Nephron progenitor cell (in vitro differentiated cells): ENCODE measurements at regions not wholly inside any gene's neighbourhood (a gene's known extent, or its start where the extent isn't known, plus 50 kb on each side); places are given as distances from the start of the nearest gene placed in this dataset.
"Not testable (repeated sequence)": the region's sequence is repeated elsewhere in the genome, so short reads cannot be mapped to it uniquely, and the experiment has no call there.

Experiments
- DNase-seq: peaks from one replicate; pipeline ENCODE4 v3.0.0; 2021
- H3K27ac Mint-ChIP-seq: 2 replicates; pipeline ENCODE4 v1.8.0; 2021; ENCODE audit warnings: mild to moderate bottlenecking, moderate library complexity, mixed read lengths
- H3K27me3 Mint-ChIP-seq: 2 replicates; pipeline ENCODE4 v1.8.0; 2021; ENCODE audit warnings: mild to moderate bottlenecking, low read depth, mixed read lengths; ENCODE audit not compliant: poor library complexity
- H3K36me3 Mint-ChIP-seq: 2 replicates; pipeline ENCODE4 v1.8.0; 2021; ENCODE audit warnings: low read depth, mixed read lengths
- H3K4me1 Mint-ChIP-seq: 2 replicates; pipeline ENCODE4 v1.8.0; 2021; ENCODE audit warnings: mixed read lengths
- H3K4me3 Mint-ChIP-seq: 2 replicates; pipeline ENCODE4 v1.8.0; 2021; ENCODE audit warnings: mild to moderate bottlenecking, moderate library complexity, mixed read lengths
- H3K9me3 Mint-ChIP-seq: 2 replicates; pipeline ENCODE4 v1.8.0; 2021; ENCODE audit warnings: mild to moderate bottlenecking, moderate library complexity, mixed read lengths
- CTCF ChIP-seq: fragments of 200-600 bp; sonication (generic); IDR thresholded peaks from 2 replicates; pipeline ENCODE4 v1.5.0; 2021; ENCODE audit warnings: antibody characterized with exemption

- Mint-ChIP-seq H3K27ac (no peak overlapping the region), H3K4me1 (peaks cover 15% of the 10 kb centered on the region), H3K9me3 (peaks cover 3% of the 10 kb centered on the region), H3K36me3 (no peaks in the 10 kb centered on the region), H3K27me3 (peaks cover 7% of the 10 kb centered on the region), H3K4me3 (no peak overlapping the region)
- DNase-seq, result no peak
- no peak for TF ChIP-seq CTCF
Observed at GRCh38 chr3:18987070-18987469, 161.2 kb upstream of the KCNH8 start.

DNA sequence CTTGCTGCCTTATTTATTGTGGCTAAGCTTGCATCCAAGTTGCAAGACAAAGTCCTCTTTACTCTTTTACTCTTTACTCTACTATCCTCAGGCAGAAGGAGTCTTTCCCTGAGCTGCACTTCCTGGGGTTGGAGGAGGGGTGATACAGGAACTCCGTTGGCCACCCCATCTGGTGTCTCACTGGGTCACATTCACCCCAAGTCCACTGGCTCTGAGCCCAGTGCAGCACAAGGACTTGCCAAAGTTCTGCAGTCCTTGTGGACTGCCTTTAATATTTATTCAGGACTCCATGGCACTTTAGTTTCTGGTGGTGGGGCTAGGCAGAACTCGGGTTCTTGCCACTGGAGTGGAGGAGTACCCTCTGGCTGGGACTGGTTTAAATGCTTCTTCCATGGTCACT, 165.4 kb upstream of the KCNH8 start:
- Mint-ChIP-seq H3K27ac (no peak overlapping the region), H3K4me3 (no peak overlapping the region), H3K27me3 (peaks cover 3% of the 10 kb centered on the region), H3K9me3 (peaks cover 7% of the 10 kb centered on the region), H3K36me3 (no peaks in the 10 kb centered on the region), H3K4me1 (peaks cover 2% of the 10 kb centered on the region)
- TF ChIP-seq CTCF, result no peak
- no peak for DNase-seq

GRCh38 chr3:18976102-18976501, 172.2 kb upstream of the KCNH8 start:
- Mint-ChIP-seq H3K36me3 (peaks cover 19% of the 10 kb centered on the region), H3K9me3 (peaks cover 57% of the 10 kb centered on the region)
- not testable (repeated sequence) for H3K27ac Mint-ChIP-seq, H3K4me3 Mint-ChIP-seq, H3K27me3 Mint-ChIP-seq, DNase-seq, H3K4me1 Mint-ChIP-seq

DNA sequence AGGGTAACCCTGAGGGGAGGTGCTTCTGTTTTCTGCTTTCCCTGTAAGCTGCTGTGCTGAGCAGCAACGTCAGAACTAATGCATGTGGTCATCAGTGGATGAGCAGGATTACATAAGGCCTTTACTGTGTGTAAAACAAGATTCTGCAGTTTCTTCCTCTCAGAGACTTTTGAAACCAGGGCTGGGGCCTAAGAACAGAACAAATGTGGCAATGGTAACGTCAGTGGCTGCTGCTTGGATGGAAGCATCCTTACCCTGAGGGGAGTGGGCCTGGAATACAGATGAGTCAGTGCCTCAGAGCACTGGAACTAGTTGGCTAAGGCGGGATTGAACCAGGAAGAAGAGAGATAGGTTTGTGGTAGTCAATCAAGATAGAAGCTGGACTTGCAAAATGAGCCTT, 180.2 kb upstream of the KCNH8 start:
- TF ChIP-seq CTCF, result no peak
- peaks cover 29% of the 10 kb centered on the region for H3K9me3 Mint-ChIP-seq

DNA sequence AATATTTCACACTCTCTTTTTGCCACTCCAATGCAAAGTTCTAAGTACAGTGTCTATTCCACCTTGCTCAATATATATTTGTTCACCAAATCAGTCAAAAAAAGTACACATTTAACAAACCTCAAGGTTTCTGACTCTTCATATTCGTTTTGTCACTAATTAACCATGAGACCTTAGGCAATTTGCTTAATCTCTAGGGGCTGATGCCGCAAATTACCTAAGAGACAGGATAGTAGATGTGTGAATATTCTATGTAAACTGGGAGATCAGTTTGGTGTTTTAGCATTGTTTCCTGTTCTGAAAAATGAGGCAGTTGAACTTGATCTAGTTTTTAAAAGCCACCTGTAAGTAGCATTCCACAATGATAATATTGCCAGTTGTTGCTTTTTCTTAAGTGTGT, 182.5 kb upstream of the KCNH8 start:
- Mint-ChIP-seq H3K27me3 (no peaks in the 10 kb centered on the region), H3K4me3 (no peak overlapping the region), H3K36me3 (peaks cover 12% of the 10 kb centered on the region), H3K9me3 (peaks cover 17% of the 10 kb centered on the region), H3K27ac (no peak overlapping the region), H3K4me1 (peaks cover 7% of the 10 kb centered on the region)
- DNase-seq, result no peak
- no peak for TF ChIP-seq CTCF

More for the DNA sequence above, 180.2 kb upstream of the KCNH8 start:
- Mint-ChIP-seq H3K27ac (no peak overlapping the region), H3K4me1 (peaks cover 7% of the 10 kb centered on the region), H3K27me3 (no peaks in the 10 kb centered on the region), H3K36me3 (peaks cover 7% of the 10 kb centered on the region), H3K4me3 (no peak overlapping the region)
- DNase-seq, result no peak

DNA sequence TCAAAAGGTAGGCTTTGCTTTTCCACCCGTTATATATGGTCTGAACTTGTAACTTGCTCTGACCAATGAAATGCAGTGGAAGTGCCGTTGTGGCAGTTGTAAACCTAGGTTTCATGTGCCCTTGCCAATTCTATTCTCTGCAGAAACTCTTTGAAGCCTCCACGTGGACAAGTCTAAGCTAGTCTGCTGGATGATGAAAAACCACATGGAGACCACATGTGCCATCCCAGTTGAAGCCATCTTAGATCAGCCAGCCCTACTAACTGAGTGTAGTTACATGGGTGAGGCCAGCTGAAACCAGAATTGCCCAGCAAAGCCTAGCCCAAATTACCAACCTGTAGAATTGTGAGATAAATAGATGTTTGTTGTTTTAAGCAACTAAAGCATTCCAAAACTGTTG, 183.7 kb upstream of the KCNH8 start:
- Mint-ChIP-seq H3K27me3 (no peaks in the 10 kb centered on the region), H3K4me3 (no peak overlapping the region), H3K9me3 (peaks cover 28% of the 10 kb centered on the region), H3K27ac (no peak overlapping the region), H3K4me1 (peaks cover 7% of the 10 kb centered on the region), H3K36me3 (peaks cover 12% of the 10 kb centered on the region)
- DNase-seq, result no peak
- no peak for TF ChIP-seq CTCF
